ENCODE measurements at regions not wholly inside any gene's neighbourhood (a gene's known extent, or its start where the extent isn't known, plus 50 kb on each side); places are given as distances from the start of the nearest gene placed in this dataset.

- no peak overlapping the region for H3K4me3 ChIP-seq
- TF ChIP-seq Cebpa-rat (IDR thresholded peaks at IDR 0.05), result no peak
- no peak overlapping the region for H3K9ac ChIP-seq
- H3K27me3 ChIP-seq, result no peaks in the 10 kb centered on the region
- peaks cover 7% of the 10 kb centered on the region; the same call in 1 of the 2 replicates for H3K9me3 ChIP-seq
- no peaks in the 10 kb centered on the region for H3K4me1 ChIP-seq
- H3K27ac ChIP-seq, result no peak overlapping the region
- H4K20me1 ChIP-seq, result no peaks in the 10 kb centered on the region
- H3K4me2 ChIP-seq, result no peak overlapping the region
- H3K36me3 ChIP-seq, result no peaks in the 10 kb centered on the region
Observed at GRCh38 chr17:14827396-14827919, 437.7 kb downstream of the PMP22 start.

- Histone ChIP-seq H3K4me3 (no peak overlapping the region), H3K27me3 (no peaks in the 10 kb centered on the region), H3K36me3 (no peaks in the 10 kb centered on the region), H3K4me2 (no peak overlapping the region), H3K9me3 (peaks cover 7% of the 10 kb centered on the region; the same call in 1 of the 2 replicates), H4K20me1 (no peaks in the 10 kb centered on the region), H3K27ac (no peak overlapping the region), H3K4me1 (no peaks in the 10 kb centered on the region), H3K9ac (no peak overlapping the region)
- no peak for TF ChIP-seq Cebpa-rat (IDR thresholded peaks at IDR 0.05)
Observed at GRCh38 chr17:14826358-14826757, 438.8 kb downstream of the PMP22 start.

GRCh38 chr17:14818469-14818868 is 446.7 kb downstream of the PMP22 start:
- H4K20me1 ChIP-seq, result no peaks in the 10 kb centered on the region
- H3K36me3 ChIP-seq, result no peaks in the 10 kb centered on the region
- no peak for TF ChIP-seq Cebpa-rat (IDR thresholded peaks at IDR 0.05)
- H3K4me1 ChIP-seq, result no peaks in the 10 kb centered on the region
- H3K27me3 ChIP-seq, result no peaks in the 10 kb centered on the region
- H3K9me3 ChIP-seq, result no peaks in the 10 kb centered on the region
- no peak overlapping the region for H3K27ac ChIP-seq
- H3K9ac ChIP-seq, result no peak overlapping the region
- no peak overlapping the region for H3K4me3 ChIP-seq
- no peak overlapping the region for H3K4me2 ChIP-seq

GRCh38 chr17:14815079-14815478 is 450.0 kb downstream of the PMP22 start:
- H3K27me3 ChIP-seq, result no peaks in the 10 kb centered on the region
- TF ChIP-seq Cebpa-rat (IDR thresholded peaks at IDR 0.05), result no peak
- no peak overlapping the region for H3K4me2 ChIP-seq

GRCh38 chr17:14813649-14814370 is 451.3 kb downstream of the PMP22 start:
- Histone ChIP-seq H3K4me1 (no peaks in the 10 kb centered on the region), H3K4me3 (no peak overlapping the region), H3K4me2 (no peak overlapping the region), H3K36me3 (no peaks in the 10 kb centered on the region), H3K27me3 (no peaks in the 10 kb centered on the region), H3K9me3 (no peaks in the 10 kb centered on the region), H3K27ac (no peak overlapping the region), H3K9ac (no peak overlapping the region), H4K20me1 (no peaks in the 10 kb centered on the region)
- TF ChIP-seq Cebpa-rat (IDR thresholded peaks at IDR 0.05), result no peak

More at GRCh38 chr17:14815079-14815478, 450.0 kb downstream of the PMP22 start:
- Histone ChIP-seq H3K36me3 (no peaks in the 10 kb centered on the region), H3K4me3 (no peak overlapping the region), H3K9ac (no peak overlapping the region), H4K20me1 (no peaks in the 10 kb centered on the region), H3K9me3 (no peaks in the 10 kb centered on the region), H3K4me1 (no peaks in the 10 kb centered on the region), H3K27ac (no peak overlapping the region)

GRCh38 chr17:14808425-14808824 is 456.7 kb downstream of the PMP22 start:
- no peak overlapping the region for H3K27ac ChIP-seq
- no peaks in the 10 kb centered on the region for H3K4me1 ChIP-seq
- no peak overlapping the region for H3K4me3 ChIP-seq
- no peaks in the 10 kb centered on the region for H4K20me1 ChIP-seq
- H3K9me3 ChIP-seq, result peaks cover 10% of the 10 kb centered on the region
- H3K4me2 ChIP-seq, result no peak overlapping the region
- H3K9ac ChIP-seq, result no peak overlapping the region
- H3K36me3 ChIP-seq, result no peaks in the 10 kb centered on the region
- H3K27me3 ChIP-seq, result no peaks in the 10 kb centered on the region
- TF ChIP-seq Cebpa-rat (IDR thresholded peaks at IDR 0.05), result no peak

GRCh38 chr17:14805348-14805747 is 459.8 kb downstream of the PMP22 start:
- Histone ChIP-seq H3K4me1 (no peaks in the 10 kb centered on the region), H3K27ac (no peak overlapping the region), H3K4me2 (no peak overlapping the region), H3K36me3 (no peaks in the 10 kb centered on the region), H3K4me3 (no peak overlapping the region), H3K9me3 (peaks cover 10% of the 10 kb centered on the region), H3K27me3 (no peaks in the 10 kb centered on the region), H3K9ac (no peak overlapping the region), H4K20me1 (no peaks in the 10 kb centered on the region)
- no peak for TF ChIP-seq Cebpa-rat (IDR thresholded peaks at IDR 0.05)

GRCh38 chr17:14803826-14804225 is 461.3 kb downstream of the PMP22 start:
- H3K36me3 ChIP-seq, result no peaks in the 10 kb centered on the region
- H3K27ac ChIP-seq, result no peak overlapping the region
- H3K4me2 ChIP-seq, result no peak overlapping the region
- no peaks in the 10 kb centered on the region for H4K20me1 ChIP-seq
- H3K4me1 ChIP-seq, result no peaks in the 10 kb centered on the region
- TF ChIP-seq Cebpa-rat (IDR thresholded peaks at IDR 0.05), result no peak
- no peaks in the 10 kb centered on the region for H3K27me3 ChIP-seq
- H3K9me3 ChIP-seq, result peaks cover 10% of the 10 kb centered on the region
- no peak overlapping the region for H3K9ac ChIP-seq
- no peak overlapping the region for H3K4me3 ChIP-seq

- no peak overlapping the region for H3K4me3 ChIP-seq
- no peak for TF ChIP-seq Cebpa-rat (IDR thresholded peaks at IDR 0.05)
Observed at GRCh38 chr17:14797801-14798200, 467.3 kb downstream of the PMP22 start.

GRCh38 chr17:14797021-14797420 is 468.1 kb downstream of the PMP22 start:
- Histone ChIP-seq H3K27me3 (no peaks in the 10 kb centered on the region), H3K4me2 (no peak overlapping the region), H3K9me3 (no peaks in the 10 kb centered on the region), H3K4me3 (no peak overlapping the region), H3K36me3 (no peaks in the 10 kb centered on the region), H4K20me1 (no peaks in the 10 kb centered on the region), H3K27ac (no peak overlapping the region), H3K4me1 (peaks cover 26% of the 10 kb centered on the region), H3K9ac (no peak overlapping the region)
- TF ChIP-seq Cebpa-rat (IDR thresholded peaks at IDR 0.05), result no peak

More at GRCh38 chr17:14797801-14798200, 467.3 kb downstream of the PMP22 start:
- H4K20me1 ChIP-seq, result no peaks in the 10 kb centered on the region
- no peaks in the 10 kb centered on the region for H3K27me3 ChIP-seq
- peaks cover 18% of the 10 kb centered on the region for H3K4me1 ChIP-seq
- H3K4me2 ChIP-seq, result no peak overlapping the region
- H3K27ac ChIP-seq, result no peak overlapping the region
- H3K36me3 ChIP-seq, result no peaks in the 10 kb centered on the region
- no peak overlapping the region for H3K9ac ChIP-seq
- no peaks in the 10 kb centered on the region for H3K9me3 ChIP-seq
